NCI-H1417 treated with DMSO at 0.1 percent for 48 hours (cell line): ENCODE measurements at regions not wholly inside any gene's neighbourhood (a gene's known extent, or its start where the extent isn't known, plus 50 kb on each side); places are given as distances from the start of the nearest gene placed in this dataset.

ENCODE experiments used
- DNase-seq: peaks from one replicate; lab custom pipeline; 2025; lab: John Stamatoyannopoulos, UW

DNA sequence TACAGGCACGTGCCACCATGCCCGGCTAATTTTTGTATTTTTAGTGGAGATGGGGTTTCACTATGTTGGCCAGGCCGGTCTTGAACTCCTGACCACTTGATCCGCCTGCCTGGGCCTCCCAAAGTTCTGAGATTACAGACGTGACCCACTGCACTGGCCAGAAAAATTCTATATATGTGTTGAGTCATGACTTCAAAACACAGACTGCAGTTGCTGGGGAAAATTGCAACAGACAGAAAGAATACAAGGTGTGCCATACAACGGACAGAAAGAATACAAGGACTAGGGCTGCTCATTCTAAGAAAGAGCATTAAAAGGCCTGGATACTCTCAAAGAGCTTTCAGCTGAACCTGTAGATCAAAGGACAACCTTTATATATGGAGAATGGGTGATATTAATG lies 109.6 kb upstream of the ACSL4 start:
- no peak for DNase-seq

DNA sequence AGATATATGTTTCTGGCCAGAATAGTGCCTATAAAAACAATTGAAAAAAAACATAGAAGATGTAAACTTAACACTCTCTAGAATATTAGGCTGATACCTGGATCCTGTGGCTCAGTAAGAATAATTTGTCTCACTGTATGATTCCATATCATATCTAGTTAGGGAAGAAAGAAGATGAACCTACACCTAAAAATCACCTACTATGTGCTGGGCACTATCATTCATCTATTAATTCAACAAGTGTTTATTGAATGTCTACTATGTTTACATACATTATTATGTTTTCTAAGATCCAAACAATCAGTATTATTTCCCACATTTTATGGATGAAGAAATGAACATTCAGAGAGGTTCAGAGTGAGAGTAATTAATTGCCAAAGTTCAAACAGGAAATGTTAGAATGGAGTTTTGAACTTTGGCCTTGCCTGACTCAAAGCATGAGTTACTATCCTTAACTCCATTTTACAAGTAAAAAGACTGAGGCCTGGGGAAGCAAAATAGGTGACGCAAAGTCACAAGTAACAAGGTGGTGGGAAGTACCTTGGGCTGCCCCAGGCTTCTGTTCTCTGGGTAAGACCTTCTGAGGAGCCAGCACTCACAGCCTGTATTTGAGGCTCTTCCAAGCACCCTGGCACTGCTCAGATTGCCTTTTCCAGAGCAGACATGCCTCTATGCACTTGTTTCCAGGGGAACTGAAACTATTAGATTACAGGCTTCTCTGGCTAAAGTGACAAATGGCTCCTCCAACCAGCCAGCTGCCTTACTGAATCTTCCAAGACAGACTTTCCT lies 111.1 kb upstream of the ACSL4 start:
- no peak for DNase-seq

DNA sequence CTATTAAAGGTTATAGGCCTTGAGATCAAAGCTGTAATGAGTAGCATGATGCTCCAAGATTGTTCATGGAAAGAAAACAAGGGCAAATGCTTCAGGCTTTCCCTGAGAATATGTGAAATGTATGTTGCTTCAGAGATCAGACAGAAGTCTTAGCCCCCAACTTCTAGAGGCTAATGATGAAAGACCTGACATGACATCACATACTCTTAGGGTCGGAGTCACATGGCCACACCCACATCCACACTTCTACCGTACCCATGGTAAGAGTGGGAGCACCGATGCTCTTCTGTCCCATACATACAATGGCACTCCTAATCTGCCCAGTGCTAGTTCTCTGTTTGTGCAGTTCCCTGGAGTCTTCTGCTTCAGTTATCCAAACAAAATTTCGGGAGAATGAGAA lies 111.9 kb upstream of the ACSL4 start:
- DNase-seq, result no peak

DNA sequence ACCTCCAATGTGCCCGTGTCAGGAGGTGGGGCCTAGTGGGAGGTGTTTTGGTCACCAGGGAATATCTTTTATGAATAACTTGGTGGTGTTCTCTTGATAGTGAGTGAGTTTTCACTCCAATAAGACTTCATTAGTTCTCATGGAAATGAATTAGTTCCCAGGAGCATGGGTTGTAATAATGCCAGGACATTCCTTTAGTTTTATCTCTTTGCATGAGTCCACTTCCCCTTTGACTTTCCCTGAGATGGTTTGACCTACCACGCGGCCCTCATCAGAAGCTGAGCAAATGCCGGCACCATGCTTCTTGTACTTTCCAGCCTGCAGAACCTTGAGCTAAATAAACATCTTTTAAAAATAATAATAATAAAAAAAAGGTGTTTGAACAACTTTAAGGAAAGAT lies 112.9 kb upstream of the ACSL4 start:
- DNase-seq, result no peak

DNA sequence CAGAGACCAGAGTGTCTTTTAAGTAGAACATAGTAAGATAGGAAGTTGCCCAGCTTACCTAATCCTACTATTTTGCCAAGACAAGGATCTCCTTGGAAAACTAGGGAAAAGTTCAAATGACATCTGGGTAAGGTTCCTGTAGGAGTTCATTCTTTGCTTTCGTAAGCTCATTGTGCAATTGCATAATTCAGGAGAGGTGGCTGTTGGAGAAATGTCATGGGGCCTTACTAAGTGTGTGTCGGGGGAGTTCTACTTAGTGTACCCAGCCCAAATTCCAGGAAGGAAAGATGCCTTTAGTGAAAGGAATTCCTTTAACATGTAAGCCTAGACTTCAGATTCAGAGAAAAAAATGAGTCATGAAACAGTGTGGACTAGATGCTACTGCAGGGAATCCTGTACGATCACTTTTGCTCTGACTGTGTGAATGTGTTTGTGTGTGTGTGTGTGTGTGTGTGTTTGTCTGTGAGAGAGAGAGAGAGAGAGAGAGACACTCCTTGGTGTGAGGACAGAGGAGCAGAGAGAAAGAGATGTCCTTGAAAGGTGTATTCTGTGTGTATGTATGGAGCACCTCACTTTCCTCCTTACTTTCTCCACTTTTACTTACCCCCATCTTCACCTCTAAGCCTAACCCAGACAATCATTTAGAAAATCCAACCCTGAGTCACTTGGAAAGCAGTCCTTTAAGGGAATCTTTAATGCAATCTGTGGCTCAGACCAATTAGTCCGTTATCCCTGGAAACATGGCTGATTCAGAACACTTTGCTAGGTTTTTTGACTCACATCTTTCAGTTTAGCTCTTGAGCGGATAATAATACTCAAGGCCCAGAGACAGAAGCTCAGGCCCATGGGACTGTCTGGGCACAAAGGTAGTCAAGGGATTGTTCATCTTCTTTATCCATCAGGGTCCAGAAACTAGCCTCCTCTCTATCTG lies 114.5 kb upstream of the ACSL4 start:
- DNase-seq, result no peak

DNA sequence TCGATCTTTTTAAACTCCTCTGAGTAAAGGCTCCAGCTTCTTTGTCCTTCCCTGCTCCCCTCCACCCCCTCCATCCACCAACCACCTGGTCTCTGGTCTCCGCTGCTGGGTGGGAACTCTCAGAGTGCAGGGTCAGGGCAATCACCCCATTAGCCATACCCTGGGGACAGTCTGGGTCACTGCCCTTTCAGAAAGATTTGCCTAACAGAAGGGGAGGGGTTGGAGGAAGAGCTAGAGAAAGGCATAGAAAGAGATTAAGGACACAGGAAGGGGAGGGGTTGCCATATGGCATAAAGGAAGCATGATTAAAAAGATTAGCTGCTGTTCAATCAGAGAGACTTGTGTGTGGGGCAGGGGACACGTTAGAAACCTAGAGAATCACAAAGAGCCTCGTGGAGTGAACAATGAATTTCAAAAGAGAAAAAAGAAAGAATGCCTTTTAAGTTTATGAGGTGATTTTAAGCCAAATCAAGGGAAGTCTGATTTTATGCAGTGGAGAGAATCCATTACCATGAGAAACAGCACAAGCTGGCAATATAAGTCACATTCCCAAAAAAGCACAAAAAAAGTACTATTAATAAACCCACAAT lies 115.5 kb upstream of the ACSL4 start:
- no peak for DNase-seq

DNA sequence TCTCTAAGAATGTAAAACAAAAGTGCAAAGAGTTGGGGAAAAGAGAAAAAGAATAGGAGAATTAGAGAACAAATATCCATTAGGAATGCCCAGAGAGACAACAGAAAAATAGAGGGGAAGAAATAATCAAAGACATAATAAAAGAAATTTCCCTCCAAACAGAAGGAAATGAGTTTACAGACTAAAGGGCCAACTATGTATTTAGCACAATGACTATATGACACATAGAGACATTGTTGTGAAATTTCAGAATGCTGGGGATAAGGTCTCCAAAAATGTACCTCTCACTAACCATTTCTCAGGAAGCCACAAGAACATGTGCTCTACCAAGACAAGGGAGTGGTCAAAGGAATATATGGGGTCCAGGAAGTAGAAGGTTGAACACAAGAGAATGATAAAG lies 121.0 kb upstream of the ACSL4 start:
- no peak for DNase-seq

DNA sequence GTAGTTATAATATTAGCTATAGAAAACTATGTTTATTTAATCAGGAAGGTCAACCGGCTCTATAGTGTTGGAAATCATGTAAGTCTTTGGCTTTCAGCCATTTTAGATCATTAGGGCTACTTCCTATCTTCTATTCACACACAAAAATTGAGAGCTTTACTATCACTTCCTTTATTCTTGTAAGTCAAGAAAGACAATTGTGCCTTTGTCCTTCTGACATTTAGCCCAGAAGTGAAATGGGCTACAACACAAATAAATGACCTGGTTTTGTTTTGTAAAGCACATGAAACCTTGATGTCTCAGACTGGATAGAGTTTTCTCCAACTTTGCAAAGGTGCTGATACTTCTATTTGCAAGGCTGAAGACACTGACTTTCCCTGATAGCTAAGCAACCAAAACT lies 122.4 kb upstream of the ACSL4 start:
- DNase-seq, result no peak

DNA sequence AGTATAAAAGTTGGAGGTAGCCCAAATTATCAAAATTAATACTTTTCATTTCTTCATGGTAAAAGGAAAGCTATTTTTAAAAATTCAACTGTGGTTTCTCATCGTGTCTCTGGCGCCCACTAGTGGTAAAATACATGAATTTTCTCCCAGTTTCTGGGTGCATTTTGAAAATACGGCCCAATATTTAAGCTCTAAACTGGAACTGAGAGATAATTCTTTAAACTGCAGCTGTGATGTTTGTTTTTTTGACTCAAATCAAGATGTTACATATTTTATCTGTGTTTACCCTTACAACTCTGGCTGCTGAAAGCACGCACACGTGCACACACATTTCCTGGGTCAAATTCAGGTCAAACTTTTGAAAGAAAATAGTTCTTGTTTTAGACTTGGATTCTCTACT lies 123.9 kb upstream of the ACSL4 start:
- DNase-seq, result no peak

DNA sequence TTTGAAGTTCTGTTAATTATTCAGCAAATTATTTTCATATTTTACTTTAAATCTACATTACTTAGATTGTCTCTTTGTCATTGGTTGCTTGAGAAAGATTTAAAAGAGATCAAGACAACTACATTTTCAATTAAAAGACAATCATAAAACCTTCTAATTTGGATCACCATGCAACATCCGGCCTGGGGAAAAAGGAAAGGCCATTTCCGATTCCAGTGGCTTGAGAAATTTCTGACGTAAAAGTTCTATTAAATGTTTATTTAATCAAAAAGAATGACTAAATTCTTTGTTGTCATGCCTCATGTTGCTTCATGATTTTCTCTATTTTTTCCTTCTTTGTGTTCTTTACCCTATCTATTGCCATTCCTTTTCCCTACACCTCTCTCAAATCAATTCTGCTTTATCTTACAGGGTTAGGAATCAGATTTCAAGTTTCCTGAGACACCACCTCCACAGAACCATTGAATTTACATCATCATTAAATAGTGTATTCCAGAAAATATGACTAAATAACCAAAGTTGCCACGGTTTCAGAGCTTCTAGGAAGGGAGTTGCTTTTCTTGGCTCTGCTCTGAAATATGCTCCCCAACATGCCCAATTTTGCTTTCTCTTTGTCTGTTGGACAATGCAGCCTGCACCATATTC lies 124.6 kb upstream of the ACSL4 start:
- DNase-seq, result no peak

DNA sequence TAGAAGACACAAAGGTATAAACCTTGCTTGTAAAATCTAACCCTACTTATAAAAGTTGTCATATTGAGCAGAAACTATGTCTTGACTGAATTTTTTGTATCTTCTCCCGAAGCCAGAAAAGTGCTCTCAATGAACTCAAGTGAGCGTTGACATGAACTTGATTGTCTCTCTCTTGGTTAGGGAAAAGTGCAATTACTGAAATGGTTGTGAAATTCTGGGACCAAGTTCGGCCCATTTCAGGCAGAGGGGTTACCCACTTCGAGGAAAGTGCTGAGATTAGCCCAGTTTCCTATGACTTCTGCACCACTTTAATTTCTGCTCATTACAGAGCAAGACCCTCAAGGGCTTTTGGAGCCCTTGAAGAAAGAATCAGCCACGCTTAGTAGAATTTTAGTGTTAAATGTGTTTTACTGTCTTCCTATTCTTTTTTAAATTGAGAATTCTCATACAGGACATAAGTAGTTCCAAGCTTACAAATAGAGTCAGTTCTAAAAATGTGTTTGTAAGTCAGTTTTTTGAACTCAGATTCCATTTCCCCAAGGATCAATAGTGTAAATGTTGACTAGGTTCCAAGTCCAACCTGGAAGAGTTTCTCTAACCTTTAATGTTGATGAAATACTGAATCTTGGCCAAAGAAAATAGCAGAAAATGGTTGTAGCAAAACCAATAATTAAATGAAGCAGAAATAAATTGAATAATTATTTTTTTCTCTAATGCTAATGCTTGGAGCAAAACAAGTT lies 125.7 kb upstream of the ACSL4 start:
- no peak for DNase-seq

DNA sequence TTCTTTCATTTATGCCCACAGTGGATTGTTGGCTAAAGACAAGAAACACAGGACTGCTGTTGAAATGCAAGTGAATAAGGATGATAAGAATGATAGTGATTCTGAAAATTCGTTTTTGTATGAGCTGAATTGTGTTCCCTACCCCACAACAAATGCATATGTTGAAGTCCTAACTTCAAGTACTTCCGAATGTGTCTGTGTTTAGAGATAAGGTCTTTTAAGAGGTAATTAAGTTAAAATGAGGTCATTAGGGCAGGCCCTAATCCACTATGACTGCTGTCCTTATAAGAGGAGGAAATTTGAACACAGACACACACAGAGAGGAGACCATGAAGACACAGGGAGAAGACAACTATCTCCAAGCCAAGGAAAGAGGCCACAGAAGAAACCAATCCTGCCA lies 126.6 kb upstream of the ACSL4 start:
- DNase-seq, result no peak

DNA sequence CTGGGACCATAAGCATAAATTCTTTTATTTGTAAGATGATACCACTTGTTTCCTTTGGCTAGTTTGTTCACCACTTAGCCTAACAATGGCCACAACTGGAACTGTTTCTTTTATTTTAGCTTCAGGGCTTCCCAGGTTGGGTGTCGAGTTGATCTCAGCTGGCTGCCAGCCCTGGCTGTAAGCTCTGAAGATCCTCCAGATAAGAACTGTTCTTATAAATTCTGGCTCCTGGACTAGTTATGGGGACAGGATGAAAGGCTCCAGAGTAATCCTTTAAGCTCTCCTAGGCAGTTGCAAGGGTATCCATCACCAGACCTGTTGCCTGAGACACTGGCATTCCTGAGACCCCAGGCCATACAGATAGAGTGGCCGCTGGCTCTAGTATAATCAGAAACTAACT lies 129.4 kb upstream of the ACSL4 start:
- DNase-seq, result no peak

DNA sequence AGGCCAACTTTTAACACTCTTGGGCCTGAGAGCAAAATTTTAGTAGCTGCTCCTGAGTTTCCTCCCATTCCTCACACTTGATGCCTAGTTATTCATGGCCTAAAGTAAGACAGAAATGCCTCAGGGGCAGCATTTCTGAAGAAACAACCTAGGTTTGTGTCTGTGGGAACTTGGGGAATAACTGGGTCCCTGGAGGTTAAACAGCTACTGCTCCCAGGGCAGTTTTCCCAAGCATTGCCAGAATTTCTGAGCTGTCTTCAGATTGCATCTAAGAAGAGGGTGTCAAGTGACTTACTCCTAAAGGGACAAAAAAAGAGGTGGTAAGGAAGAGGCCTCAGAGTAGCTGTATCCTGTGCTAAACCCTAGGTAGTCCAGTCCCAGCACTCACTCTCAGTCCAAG lies 130.8 kb upstream of the ACSL4 start:
- DNase-seq, result no peak

DNA sequence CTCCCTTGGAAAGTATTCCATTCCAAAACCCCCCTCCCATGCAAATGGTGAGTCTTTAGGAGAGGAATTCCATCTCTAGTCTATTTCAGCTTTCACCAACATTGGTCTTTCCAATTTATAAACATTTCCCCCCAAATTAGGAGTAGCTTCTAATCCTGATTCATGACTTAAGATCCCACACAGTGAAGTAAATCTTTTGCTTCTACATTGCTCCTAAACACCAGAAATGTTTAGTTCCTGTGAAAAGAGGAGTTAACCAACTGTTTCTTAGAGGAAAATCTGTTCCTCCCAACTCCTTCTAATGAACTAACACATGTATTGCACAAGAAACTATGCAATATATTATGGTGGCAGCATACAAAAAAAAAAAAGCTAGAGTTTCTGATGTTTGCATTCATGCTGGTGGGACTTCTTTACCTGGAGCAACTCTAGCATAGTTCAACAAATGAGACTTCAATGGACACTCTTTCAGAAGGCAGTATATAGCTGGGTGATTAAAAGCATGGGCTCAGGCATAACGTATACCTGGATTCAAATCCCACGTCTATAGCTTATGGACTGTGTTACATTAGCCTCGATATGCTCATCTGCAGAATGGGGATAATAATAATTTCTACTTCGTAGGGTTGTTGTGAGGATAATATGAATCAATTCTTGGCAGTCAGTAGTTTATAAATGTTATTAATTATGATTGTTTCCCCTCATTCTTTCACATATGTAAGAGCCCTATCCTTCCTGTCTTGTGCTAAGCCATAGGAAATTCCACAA lies 131.6 kb upstream of the TMEM164 start:
- no peak for DNase-seq

DNA sequence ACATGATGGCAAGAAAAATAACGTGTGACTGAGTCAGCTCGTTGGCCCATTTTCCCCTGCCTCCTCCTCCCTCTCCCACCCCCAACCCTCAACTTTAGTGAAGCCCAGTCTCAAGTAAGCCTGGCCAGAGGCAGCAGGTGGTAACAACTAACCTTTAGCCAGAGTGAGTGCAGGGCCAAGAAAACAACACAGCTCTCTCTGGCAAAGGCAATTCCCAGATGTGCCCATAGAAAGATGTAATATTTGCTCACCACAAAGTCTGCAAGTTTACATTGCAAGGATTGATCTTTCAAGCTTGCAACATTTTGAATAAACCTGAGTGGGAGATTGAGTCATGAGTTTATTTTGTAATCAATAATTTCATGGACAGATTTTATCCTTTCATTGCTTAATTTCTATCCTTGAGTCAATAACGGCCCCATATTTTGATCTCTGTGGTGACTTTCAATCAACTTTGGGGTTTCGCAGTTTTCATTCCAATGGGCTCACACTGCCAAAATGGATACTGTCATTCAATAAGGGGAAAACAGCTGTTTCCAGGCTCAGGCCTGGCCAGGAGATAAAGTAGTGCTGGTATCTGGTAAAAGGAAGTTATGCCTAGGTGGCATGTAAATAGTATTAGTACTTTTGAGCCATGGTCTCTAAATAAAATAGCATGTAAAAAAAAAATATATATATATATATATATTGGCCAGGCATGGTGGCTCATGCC lies 130.7 kb upstream of the TMEM164 start:
- no peak for DNase-seq

DNA sequence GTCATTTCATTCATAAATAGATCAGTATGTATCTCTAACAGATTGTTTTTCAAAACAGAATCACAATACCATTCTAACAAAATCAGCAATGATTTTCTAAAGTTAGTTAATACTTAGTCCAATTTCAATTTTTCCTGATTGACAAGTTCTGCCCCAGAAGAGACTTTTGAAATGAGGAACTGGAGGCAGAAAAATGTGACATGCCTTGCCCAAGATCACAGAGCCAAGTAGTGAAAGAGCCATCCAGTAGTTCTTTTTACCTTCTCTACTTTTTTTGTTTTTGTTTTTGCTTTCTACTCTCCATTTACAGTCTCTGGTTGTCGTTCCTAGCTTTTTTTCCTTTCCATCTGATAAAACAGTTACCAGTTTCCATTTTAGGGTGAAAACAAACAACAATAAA lies 129.3 kb upstream of the TMEM164 start:
- DNase-seq, result no peak

DNA sequence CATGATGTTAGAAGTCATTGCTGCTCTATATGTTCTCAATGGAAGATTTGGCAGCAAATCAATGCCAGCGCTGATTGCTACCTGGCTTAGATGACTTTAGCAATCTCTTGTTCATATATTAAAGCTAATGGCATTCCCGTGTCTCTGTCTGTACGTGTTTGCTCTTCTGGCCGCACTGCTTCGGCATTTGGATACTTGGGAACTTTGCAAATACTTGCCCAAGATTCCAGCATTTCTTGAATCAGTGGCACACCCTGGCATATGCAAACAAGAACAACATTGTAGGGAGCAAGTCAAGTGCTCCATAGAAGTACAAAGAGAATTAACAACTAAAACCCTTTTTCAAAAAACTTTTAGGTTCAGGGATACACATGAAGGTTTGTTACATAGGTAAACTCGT lies 128.9 kb upstream of the TMEM164 start:
- DNase-seq, result no peak

DNA sequence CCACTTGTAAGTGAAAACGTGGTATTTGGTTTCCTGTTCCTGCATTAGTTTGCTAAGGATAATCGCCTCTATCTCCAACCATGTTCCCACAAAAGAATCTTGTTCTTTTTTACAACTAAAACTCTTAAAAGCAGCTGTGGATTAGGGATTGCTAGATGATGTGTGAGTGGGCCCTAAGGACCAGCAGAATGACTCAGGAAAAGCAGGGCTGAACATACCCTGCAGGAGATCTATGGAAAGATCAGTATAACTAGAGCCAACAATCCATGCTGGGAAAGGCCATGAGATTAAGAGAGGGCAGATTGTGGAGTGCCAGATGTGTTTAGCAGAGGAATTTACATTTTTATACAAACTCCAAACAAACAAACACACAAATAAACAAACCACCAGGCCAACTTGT lies 128.4 kb upstream of the TMEM164 start:
- no peak for DNase-seq

DNA sequence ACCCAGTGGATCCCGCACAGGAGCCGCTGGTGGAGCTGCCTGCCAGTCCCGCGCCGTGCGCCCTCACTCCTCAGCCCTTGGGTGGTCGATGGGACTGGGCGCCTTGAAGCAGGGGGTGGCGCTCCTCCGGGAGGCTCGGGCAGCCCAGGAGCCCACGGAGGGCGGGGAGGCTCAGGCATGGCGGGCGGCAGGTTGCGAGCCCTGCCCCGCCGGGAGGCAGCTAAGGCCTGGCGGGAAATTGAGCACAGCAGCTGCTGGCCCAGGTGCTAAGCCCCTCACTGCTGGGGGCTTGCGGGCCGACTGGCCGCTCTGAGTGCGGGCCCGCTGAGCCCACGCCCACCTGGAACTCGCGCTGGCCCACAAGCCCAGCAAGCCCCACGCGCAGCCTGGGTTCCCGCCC lies 127.1 kb upstream of the TMEM164 start:
- DNase-seq, result no peak
